Hematopoietic multipotent progenitor cell treated with erythropoietin and hydrocortisone succinate and interleukin-3 and kit ligand, for 15 days (in vitro differentiated cells): ENCODE measurements at regions not wholly inside any gene's neighbourhood (a gene's known extent, or its start where the extent isn't known, plus 50 kb on each side); places are given as distances from the start of the nearest gene placed in this dataset.

ENCODE experiments used
- DNase-seq: peaks from one replicate; pipeline ENCODE4 v3.0.0-alpha.2; 2015; ENCODE audit warnings: low spot score

GRCh38 chr12:90311561-90311960, 602.9 kb upstream of the ATP2B1 start:
- DNase-seq = no peak

GRCh38 chr12:90305379-90305778, 596.7 kb upstream of the ATP2B1 start:
- DNase-seq = no peak

GRCh38 chr12:90304231-90304630, 595.6 kb upstream of the ATP2B1 start:
- DNase-seq = no peak

- DNase-seq = no peak
Measured at GRCh38 chr12:90303771-90304170, 595.1 kb upstream of the ATP2B1 start.

GRCh38 chr12:90301561-90302133, 593.0 kb upstream of the ATP2B1 start:
- no peak for DNase-seq

- DNase-seq = no peak
Measured at GRCh38 chr12:90301095-90301494, 592.5 kb upstream of the ATP2B1 start.

GRCh38 chr12:90299666-90300065, 591.0 kb upstream of the ATP2B1 start:
- no peak for DNase-seq

GRCh38 chr12:90299121-90299520, 590.5 kb upstream of the ATP2B1 start:
- no peak for DNase-seq

GRCh38 chr12:90298289-90298948, 589.8 kb upstream of the ATP2B1 start:
- no peak for DNase-seq

- no peak for DNase-seq
Measured at GRCh38 chr12:90295858-90296257, 587.2 kb upstream of the ATP2B1 start.

GRCh38 chr12:90292183-90292582, 583.5 kb upstream of the ATP2B1 start:
- DNase-seq = no peak

- DNase-seq = no peak
Measured at GRCh38 chr12:90290980-90291975, 582.6 kb upstream of the ATP2B1 start.

- DNase-seq = no peak
Measured at GRCh38 chr12:90287585-90287984, 578.9 kb upstream of the ATP2B1 start.

- no peak for DNase-seq
Measured at GRCh38 chr12:90281154-90281868, 572.7 kb upstream of the ATP2B1 start.

GRCh38 chr12:90280564-90281058, 572.0 kb upstream of the ATP2B1 start:
- DNase-seq = no peak

GRCh38 chr12:90280033-90280432, 571.4 kb upstream of the ATP2B1 start:
- no peak for DNase-seq

GRCh38 chr12:90275088-90275487, 566.5 kb upstream of the ATP2B1 start:
- DNase-seq = no peak

- DNase-seq = no peak
Measured at GRCh38 chr12:90274407-90274806, 565.8 kb upstream of the ATP2B1 start.

- DNase-seq = no peak
Measured at GRCh38 chr12:90268574-90268973, 559.9 kb upstream of the ATP2B1 start.

- DNase-seq = no peak
Measured at GRCh38 chr12:90262251-90262650, 553.6 kb upstream of the ATP2B1 start.

GRCh38 chr12:90261283-90261682, 552.6 kb upstream of the ATP2B1 start:
- DNase-seq = no peak

GRCh38 chr12:90260136-90260535, 551.5 kb upstream of the ATP2B1 start:
- no peak for DNase-seq
